ENCODE measurements at regions not wholly inside any gene's neighbourhood (a gene's known extent, or its start where the extent isn't known, plus 50 kb on each side); places are given as distances from the start of the nearest gene placed in this dataset.

GRCh38 chr5:97534166-97534565 is 351.1 kb upstream of the RIOK2 start:
- TF ChIP-seq EZH2 (IDR thresholded peaks at IDR 0.05), result no peak
- TF ChIP-seq POLR2AphosphoS5 (IDR thresholded peaks at IDR 0.05; ENCODE audit: borderline replicate concordance, low read depth, low read length), result no peak
- no peak for TF ChIP-seq FOXP2 (optimal IDR thresholded peaks at IDR 0.05; ENCODE audit: control extremely low read depth, extremely low read length, insufficient read depth)

Data from SK-N-MC (cell line).